HG02885 (cell line): ENCODE measurements at regions not wholly inside any gene's neighbourhood (a gene's known extent, or its start where the extent isn't known, plus 50 kb on each side); places are given as distances from the start of the nearest gene placed in this dataset.

Experiments
- ATAC-seq: cut with Tn5 transposase; IDR thresholded peaks from one replicate; pipeline ENCODE4 v1.9.1; 2021; ENCODE audit warnings: mild to moderate bottlenecking; ENCODE audit not compliant: unreplicated experiment, poor library complexity

- no peak for ATAC-seq
Measured at GRCh38 chr18:26794230-26795101, 71.0 kb downstream of the AQP4 start.

GRCh38 chr18:26792661-26793060, 72.8 kb downstream of the AQP4 start:
- ATAC-seq, result no peak

- ATAC-seq, result no peak
Measured at GRCh38 chr18:26791676-26792075, 73.8 kb downstream of the AQP4 start.

GRCh38 chr18:26784599-26784998, 80.9 kb downstream of the AQP4 start:
- ATAC-seq, result no peak

- no peak for ATAC-seq
Measured at GRCh38 chr18:26783170-26783569, 82.3 kb downstream of the AQP4 start.

- no peak for ATAC-seq
Measured at GRCh38 chr18:26780520-26781325, 84.8 kb downstream of the AQP4 start.

GRCh38 chr18:26778054-26778393, 87.5 kb downstream of the AQP4 start:
- no peak for ATAC-seq

GRCh38 chr18:26777351-26778053, 88.0 kb downstream of the AQP4 start:
- no peak for ATAC-seq

GRCh38 chr18:26772691-26773090, 92.8 kb downstream of the AQP4 start:
- ATAC-seq, result no peak

GRCh38 chr18:26771524-26771923, 94.0 kb downstream of the AQP4 start:
- ATAC-seq, result peak; percentile 55

GRCh38 chr18:26768385-26768784, 97.1 kb downstream of the AQP4 start:
- ATAC-seq, result no peak

- no peak for ATAC-seq
Measured at GRCh38 chr18:26765498-26765897, 100.0 kb downstream of the AQP4 start.

GRCh38 chr18:26764586-26764985, 100.9 kb downstream of the AQP4 start:
- no peak for ATAC-seq

- no peak for ATAC-seq
Measured at GRCh38 chr18:26764177-26764576, 101.3 kb downstream of the AQP4 start.

GRCh38 chr18:26763446-26764110, 101.9 kb downstream of the AQP4 start:
- no peak for ATAC-seq

- no peak for ATAC-seq
Measured at GRCh38 chr18:26757263-26758019, 108.1 kb downstream of the AQP4 start.

- ATAC-seq, result no peak
Measured at GRCh38 chr18:26756556-26756955, 109.0 kb downstream of the AQP4 start.

- ATAC-seq, result no peak
Measured at GRCh38 chr18:26746826-26747475, 118.6 kb downstream of the AQP4 start.

GRCh38 chr18:26746398-26746797, 119.1 kb downstream of the AQP4 start:
- ATAC-seq, result no peak
